ENCODE measurements at regions not wholly inside any gene's neighbourhood (a gene's known extent, or its start where the extent isn't known, plus 50 kb on each side); places are given as distances from the start of the nearest gene placed in this dataset.

DNA sequence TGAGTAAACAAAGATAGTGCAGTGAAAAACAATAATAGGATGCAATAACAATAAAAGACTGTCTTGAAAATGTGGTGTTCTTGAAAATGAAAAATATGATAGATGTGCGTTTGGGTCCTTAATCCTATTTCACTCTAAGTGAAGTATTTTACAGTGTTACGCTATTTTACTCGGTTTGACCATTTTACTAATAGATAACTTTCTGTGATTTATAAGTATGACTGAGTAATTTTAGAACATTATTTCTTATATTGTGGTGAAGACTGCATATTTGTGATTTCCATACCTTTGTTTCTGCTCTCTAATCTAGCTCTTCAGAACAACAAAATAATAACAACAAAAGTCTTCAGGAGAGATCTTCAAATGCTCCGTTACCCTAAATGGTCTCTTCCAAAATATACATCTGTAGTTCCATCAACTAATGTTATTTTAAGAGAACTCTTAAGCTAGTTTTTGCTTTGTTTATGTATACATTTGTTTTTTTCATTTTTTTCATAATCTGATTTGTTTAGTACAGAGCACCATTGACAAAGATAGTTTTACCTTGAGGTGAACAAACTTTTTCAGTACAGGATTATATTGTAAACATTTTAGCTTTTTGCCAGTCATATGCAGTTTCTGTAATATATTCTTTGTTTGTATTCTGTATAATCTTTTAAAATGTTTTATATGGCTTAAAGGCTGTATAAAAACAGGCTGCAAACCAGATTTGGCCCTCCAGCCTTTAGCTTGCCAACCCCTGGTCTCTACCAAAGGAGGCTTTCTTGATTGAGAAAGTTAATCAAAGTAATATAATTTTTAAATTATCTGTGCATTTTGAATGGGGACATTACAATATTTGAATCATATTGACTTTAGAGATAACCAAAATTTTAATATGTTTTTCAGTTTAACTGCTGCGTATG, 1572.7 kb upstream of the PRR20A start:
- TF ChIP-seq, protein P1, sequence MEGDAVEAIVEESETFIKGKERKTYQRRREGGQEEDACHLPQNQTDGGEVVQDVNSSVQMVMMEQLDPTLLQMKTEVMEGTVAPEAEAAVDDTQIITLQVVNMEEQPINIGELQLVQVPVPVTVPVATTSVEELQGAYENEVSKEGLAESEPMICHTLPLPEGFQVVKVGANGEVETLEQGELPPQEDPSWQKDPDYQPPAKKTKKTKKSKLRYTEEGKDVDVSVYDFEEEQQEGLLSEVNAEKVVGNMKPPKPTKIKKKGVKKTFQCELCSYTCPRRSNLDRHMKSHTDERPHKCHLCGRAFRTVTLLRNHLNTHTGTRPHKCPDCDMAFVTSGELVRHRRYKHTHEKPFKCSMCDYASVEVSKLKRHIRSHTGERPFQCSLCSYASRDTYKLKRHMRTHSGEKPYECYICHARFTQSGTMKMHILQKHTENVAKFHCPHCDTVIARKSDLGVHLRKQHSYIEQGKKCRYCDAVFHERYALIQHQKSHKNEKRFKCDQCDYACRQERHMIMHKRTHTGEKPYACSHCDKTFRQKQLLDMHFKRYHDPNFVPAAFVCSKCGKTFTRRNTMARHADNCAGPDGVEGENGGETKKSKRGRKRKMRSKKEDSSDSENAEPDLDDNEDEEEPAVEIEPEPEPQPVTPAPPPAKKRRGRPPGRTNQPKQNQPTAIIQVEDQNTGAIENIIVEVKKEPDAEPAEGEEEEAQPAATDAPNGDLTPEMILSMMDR (IDR thresholded peaks at IDR 0.05; ENCODE audit: unreplicated experiment) = no peak
- H3K4me1 Mint-ChIP-seq (ENCODE audit: low read depth) = no peaks in the 10 kb centered on the region
- no peaks in the 10 kb centered on the region for H3K27me3 Mint-ChIP-seq
- DNase-seq (ENCODE audit: low spot score, unreplicated experiment) = no peak
- H3K36me3 Mint-ChIP-seq (ENCODE audit: insufficient read depth) = no peaks in the 10 kb centered on the region
- no peak overlapping the region for H3K4me3 Mint-ChIP-seq (ENCODE audit: low read depth)
- no peaks in the 10 kb centered on the region for H3K9me3 Mint-ChIP-seq (ENCODE audit: low read depth)
- H3K27ac Mint-ChIP-seq = no peak overlapping the region

DNA sequence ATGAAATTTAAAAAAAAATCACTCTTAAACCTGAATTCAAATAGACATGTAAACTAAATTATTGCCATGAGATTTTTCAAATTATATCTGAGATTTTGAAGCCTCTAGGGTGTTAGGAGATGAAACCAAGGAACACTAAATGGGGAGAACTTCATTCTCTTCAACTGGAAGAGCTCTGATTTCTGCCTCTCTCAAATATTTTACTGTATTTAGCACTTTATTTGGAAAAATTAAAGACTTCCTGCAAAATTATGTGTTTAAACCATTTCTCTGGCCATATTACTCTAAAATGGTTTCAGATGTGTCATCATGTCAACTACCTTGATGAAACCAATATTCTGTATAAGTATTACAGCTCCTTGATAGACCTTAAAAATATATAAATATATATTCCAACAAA, 1571.6 kb upstream of the PRR20A start:
- H3K4me1 Mint-ChIP-seq (ENCODE audit: low read depth) = no peaks in the 10 kb centered on the region
- no peak for DNase-seq (ENCODE audit: low spot score, unreplicated experiment)
- TF ChIP-seq, protein P1 (IDR thresholded peaks at IDR 0.05; ENCODE audit: unreplicated experiment) = no peak
- H3K9me3 Mint-ChIP-seq (ENCODE audit: low read depth) = no peaks in the 10 kb centered on the region
- no peaks in the 10 kb centered on the region for H3K36me3 Mint-ChIP-seq (ENCODE audit: insufficient read depth)
- no peaks in the 10 kb centered on the region for H3K27me3 Mint-ChIP-seq
- no peak overlapping the region for H3K4me3 Mint-ChIP-seq (ENCODE audit: low read depth)
- no peak overlapping the region for H3K27ac Mint-ChIP-seq

- Mint-ChIP-seq H3K36me3 (ENCODE audit: insufficient read depth) (no peaks in the 10 kb centered on the region), H3K4me3 (ENCODE audit: low read depth) (no peak overlapping the region), H3K9me3 (ENCODE audit: low read depth) (no peaks in the 10 kb centered on the region), H3K27me3 (no peaks in the 10 kb centered on the region), H3K27ac (no peak overlapping the region), H3K4me1 (ENCODE audit: low read depth) (no peaks in the 10 kb centered on the region)
- TF ChIP-seq, protein P1 (IDR thresholded peaks at IDR 0.05; ENCODE audit: unreplicated experiment) = no peak
- DNase-seq (ENCODE audit: low spot score, unreplicated experiment) = no peak
Observed at GRCh38 chr13:55569514-55569913, 1571.2 kb upstream of the PRR20A start.

DNA sequence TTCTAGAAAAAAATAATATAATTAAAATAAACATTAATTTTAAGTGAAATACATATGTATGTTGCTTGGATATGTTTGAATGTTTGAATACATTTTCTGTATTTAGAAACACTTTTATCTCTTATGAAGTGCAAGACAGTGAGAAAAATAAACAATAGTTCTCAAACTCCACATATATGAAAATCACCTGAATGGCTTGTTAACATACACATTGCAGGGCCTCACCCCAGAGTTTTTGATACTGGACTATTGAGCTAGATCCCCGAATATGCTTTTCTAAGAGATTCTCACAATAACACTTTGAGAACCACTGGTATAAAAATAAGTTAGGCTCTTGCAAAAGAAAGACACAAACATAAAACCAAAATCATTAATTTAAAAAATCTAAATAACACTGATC, 1570.3 kb upstream of the PRR20A start:
- H3K4me1 Mint-ChIP-seq (ENCODE audit: low read depth) = no peaks in the 10 kb centered on the region
- no peak for DNase-seq (ENCODE audit: low spot score, unreplicated experiment)
- H3K9me3 Mint-ChIP-seq (ENCODE audit: low read depth) = no peaks in the 10 kb centered on the region
- TF ChIP-seq, protein P1 (IDR thresholded peaks at IDR 0.05; ENCODE audit: unreplicated experiment) = no peak
- H3K4me3 Mint-ChIP-seq (ENCODE audit: low read depth) = no peak overlapping the region
- H3K36me3 Mint-ChIP-seq (ENCODE audit: insufficient read depth) = no peaks in the 10 kb centered on the region
- no peaks in the 10 kb centered on the region for H3K27me3 Mint-ChIP-seq
- no peak overlapping the region for H3K27ac Mint-ChIP-seq

GRCh38 chr13:55571237-55571867, 1569.4 kb upstream of the PRR20A start:
- TF ChIP-seq, protein P1 (IDR thresholded peaks at IDR 0.05; ENCODE audit: unreplicated experiment) = no peak
- H3K36me3 Mint-ChIP-seq (ENCODE audit: insufficient read depth) = no peaks in the 10 kb centered on the region
- H3K9me3 Mint-ChIP-seq (ENCODE audit: low read depth) = no peaks in the 10 kb centered on the region
- H3K4me1 Mint-ChIP-seq (ENCODE audit: low read depth) = no peaks in the 10 kb centered on the region
- no peak for DNase-seq (ENCODE audit: low spot score, unreplicated experiment)
- no peak overlapping the region for H3K4me3 Mint-ChIP-seq (ENCODE audit: low read depth)
- no peaks in the 10 kb centered on the region for H3K27me3 Mint-ChIP-seq
- H3K27ac Mint-ChIP-seq = no peak overlapping the region
